CD4-positive, alpha-beta memory T cell (primary cell): ENCODE measurements at regions not wholly inside any gene's neighbourhood (a gene's known extent, or its start where the extent isn't known, plus 50 kb on each side); places are given as distances from the start of the nearest gene placed in this dataset.

Experiments used
- CTCF ChIA-PET: fragments of 350-600 bp; sonication (Branson Sonifier 250); formaldehyde crosslinking; loops from one replicate; lab custom pipeline; 2021; ENCODE audit warnings: inconsistent platforms; ENCODE audit not compliant: partially characterized antibody; lab: Charles Lee
- POLR2A ChIA-PET: fragments of 350-600 bp; sonication (Branson Sonifier 250); formaldehyde crosslinking; loops from one replicate; lab custom pipeline; 2021; ENCODE audit not compliant: partially characterized antibody; lab: Charles Lee
- DNase-seq, 5 donors: peaks; one replicate each; pipeline versions ENCODE4 v3.0.0 to v3.0.0-alpha.2; 2020 to 2022; ENCODE audit warnings: mixed read lengths in 1 of 5
- H3K27ac ChIP-seq: one replicate; pipeline ENCODE4 v1.7.0; 2013; ENCODE audit warnings: low read depth, low read length
- H3K27me3 ChIP-seq: 2 replicates; pipeline ENCODE4 v1.7.0; 2013; ENCODE audit warnings: mild to moderate bottlenecking, low read length, moderate library complexity; ENCODE audit not compliant: insufficient read depth
- H3K36me3 ChIP-seq: 2 replicates; pipeline ENCODE4 v1.7.0; 2013; ENCODE audit warnings: mild to moderate bottlenecking, low read length, moderate library complexity; ENCODE audit not compliant: insufficient read depth
- H3K4me1 ChIP-seq: 2 replicates; pipeline ENCODE4 v1.7.0; 2013; ENCODE audit warnings: mild to moderate bottlenecking, low read length, moderate library complexity; ENCODE audit not compliant: insufficient read depth
- H3K4me3 ChIP-seq, 2 donors: one replicate each; pipeline ENCODE4 v1.7.0; 2013; ENCODE audit warnings: low read length in 2 of 2, mild to moderate bottlenecking in 1 of 2
- H3K9me3 ChIP-seq, 2 donors: one replicate each; pipeline ENCODE4 v1.7.0; 2013; ENCODE audit warnings: low read length in 2 of 2, control low read depth in 1 of 2; ENCODE audit not compliant: control insufficient read depth in 1 of 2
- H3K27ac Mint-ChIP-seq, 7 donors: one replicate each; pipeline ENCODE4 v1.8.0; 2020 to 2021; ENCODE audit warnings: mixed read lengths in 7 of 7, mild to moderate bottlenecking in 6 of 7, inconsistent platforms in 3 of 7, moderate library complexity in 3 of 7
- H3K27me3 Mint-ChIP-seq, 2 donors: one replicate each; pipeline ENCODE4 v1.8.0; 2020 to 2021; ENCODE audit warnings: mixed read lengths in 2 of 2
- H3K36me3 Mint-ChIP-seq, 2 donors: one replicate each; pipeline ENCODE4 v1.8.0; 2020 to 2021; ENCODE audit warnings: mixed read lengths in 2 of 2, inconsistent platforms in 1 of 2, mild to moderate bottlenecking in 1 of 2
- H3K4me1 Mint-ChIP-seq, 4 donors: one replicate each; pipeline ENCODE4 v1.8.0; 2020 to 2021; ENCODE audit warnings: mixed read lengths in 4 of 4, mild to moderate bottlenecking in 1 of 4
- H3K4me3 Mint-ChIP-seq, 8 donors: one replicate each; pipeline ENCODE4 v1.8.0; 2020 to 2021; ENCODE audit warnings: mixed read lengths in 8 of 8, mild to moderate bottlenecking in 7 of 8, moderate library complexity in 6 of 8, inconsistent platforms in 3 of 8
- H3K9me3 Mint-ChIP-seq, 8 donors: one replicate each; pipeline ENCODE4 v1.8.0; 2020 to 2021; ENCODE audit warnings: mixed read lengths in 8 of 8, mild to moderate bottlenecking in 5 of 8, inconsistent platforms in 3 of 8, moderate library complexity in 1 of 8
- intact Hi-C: fragments of 100-400 bp; cut with micrococcal nuclease; formaldehyde crosslinking; loops from one replicate; pipeline ENCODE4 v1.15.1; 2023

- Histone ChIP-seq H3K27me3 (no peaks in the 10 kb centered on the region), H3K36me3 (no peaks in the 10 kb centered on the region), H3K4me3 (no peak overlapping the region), H3K4me1 (no peaks in the 10 kb centered on the region), H3K27ac (no peak overlapping the region), H3K9me3 (no peaks in the 10 kb centered on the region)
- Mint-ChIP-seq H3K4me1 (peaks cover 0 to 2% (median 0%) of the 10 kb centered on the region in 4 donors), H3K4me3 (no peak overlapping the region), H3K36me3 (no peaks in the 10 kb centered on the region), H3K27ac (no peak overlapping the region), H3K9me3 (peaks cover 0 to 18% (median 12%) of the 10 kb centered on the region in 8 donors), H3K27me3 (no peaks in the 10 kb centered on the region)
- no peak for DNase-seq
- intact Hi-C loops, result no loop called here
- CTCF ChIA-PET, result no interaction called here
- POLR2A ChIA-PET, result no interaction called here
Measured at GRCh38 chr3:76582098-76582497, 457.8 kb upstream of the ROBO2 start.

DNA sequence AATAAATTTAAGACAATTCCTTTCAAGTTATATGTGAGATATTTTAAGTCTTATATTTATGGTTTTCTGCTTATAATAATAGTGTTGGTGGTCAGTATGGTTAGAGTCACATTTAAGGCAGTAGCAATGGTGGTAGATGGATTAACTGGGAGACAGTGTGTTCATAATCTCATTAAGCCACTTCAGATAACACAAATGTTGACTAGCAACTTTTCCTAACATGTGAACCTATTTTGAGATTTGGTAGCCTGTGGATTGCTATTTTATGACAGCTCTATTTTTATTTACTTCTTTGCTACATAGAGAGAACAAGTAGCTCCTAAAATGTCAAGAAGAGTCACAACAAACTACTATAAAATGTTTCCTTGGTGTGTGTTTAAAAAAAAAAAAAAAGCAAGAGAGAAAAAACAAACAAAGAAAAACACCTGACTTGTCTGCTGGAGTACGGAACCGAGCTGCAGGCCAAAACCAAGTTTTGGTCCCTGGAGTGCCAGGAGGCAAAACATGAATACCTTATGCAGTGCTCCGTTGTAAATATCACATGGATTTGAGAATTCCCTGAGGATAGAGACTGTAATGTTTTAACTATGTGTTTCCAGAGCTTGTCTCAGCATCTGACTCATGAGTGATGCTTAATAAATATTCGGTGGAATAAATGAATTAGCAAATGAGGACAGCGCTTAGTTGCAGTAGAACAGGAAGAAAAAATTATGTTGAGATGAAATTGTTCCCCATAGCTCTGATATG is 457.1 kb upstream of the ROBO2 start:
- H3K27ac Mint-ChIP-seq, result no peak overlapping the region
- intact Hi-C loops, result no loop called here
- peaks cover 0 to 2% (median 0%) of the 10 kb centered on the region in 4 donors for H3K4me1 Mint-ChIP-seq
- CTCF ChIA-PET, result no interaction called here
- H3K4me3 Mint-ChIP-seq, result no peak overlapping the region
- Histone ChIP-seq H3K27me3 (no peaks in the 10 kb centered on the region), H3K36me3 (no peaks in the 10 kb centered on the region), H3K27ac (no peak overlapping the region), H3K4me1 (no peaks in the 10 kb centered on the region), H3K9me3 (no peaks in the 10 kb centered on the region), H3K4me3 (no peak overlapping the region)
- DNase-seq, result no peak
- POLR2A ChIA-PET, result no interaction called here
- H3K36me3 Mint-ChIP-seq, result no peaks in the 10 kb centered on the region
- H3K9me3 Mint-ChIP-seq, result peaks cover 0 to 20% (median 13%) of the 10 kb centered on the region in 8 donors
- H3K27me3 Mint-ChIP-seq, result no peaks in the 10 kb centered on the region

DNA sequence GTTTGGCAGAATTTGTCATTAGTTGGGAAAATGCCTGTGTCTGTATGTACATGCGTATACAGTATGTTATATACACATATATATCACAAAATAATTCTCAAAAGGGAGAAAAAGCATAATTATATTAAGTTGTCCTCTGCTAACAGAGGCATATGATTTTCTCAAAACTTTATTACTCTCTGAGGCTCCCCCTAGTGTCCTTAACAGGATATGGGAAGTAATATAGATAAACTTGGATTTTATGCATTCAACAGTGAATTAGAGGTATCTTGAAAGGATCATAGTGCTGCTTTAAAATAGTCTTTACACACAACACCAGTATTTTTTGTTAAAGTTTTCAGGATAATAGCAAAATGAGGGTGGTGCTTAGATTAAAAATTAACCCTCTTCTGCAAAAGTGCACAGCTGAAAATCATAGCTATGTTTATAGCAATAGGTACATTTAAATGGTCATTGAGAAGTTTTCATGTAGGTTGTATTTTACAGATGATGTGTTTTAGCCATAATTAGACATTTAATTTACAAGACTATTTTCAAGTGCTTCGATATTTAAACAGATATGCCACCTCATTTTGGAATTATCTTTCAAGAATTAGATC is 454.0 kb upstream of the ROBO2 start:
- no peak overlapping the region for H3K27ac Mint-ChIP-seq

GRCh38 chr3:76586471-76586870 is 453.4 kb upstream of the ROBO2 start:
- POLR2A ChIA-PET, result no interaction called here
- Mint-ChIP-seq H3K27me3 (no peaks in the 10 kb centered on the region), H3K4me3 (no peak overlapping the region), H3K36me3 (no peaks in the 10 kb centered on the region), H3K27ac (no peak overlapping the region), H3K4me1 (peaks cover 0 to 2% (median 0%) of the 10 kb centered on the region in 4 donors), H3K9me3 (peaks cover 0 to 18% (median 6%) of the 10 kb centered on the region in 8 donors)
- intact Hi-C loops, result no loop called here
- CTCF ChIA-PET, result no interaction called here
- no peaks in the 10 kb centered on the region for H3K27me3 ChIP-seq
- no peaks in the 10 kb centered on the region for H3K4me1 ChIP-seq
- H3K4me3 ChIP-seq, result no peak overlapping the region
- H3K27ac ChIP-seq, result no peak overlapping the region
- DNase-seq, result no peak
- no peaks in the 10 kb centered on the region for H3K36me3 ChIP-seq
- no peaks in the 10 kb centered on the region for H3K9me3 ChIP-seq

More for the DNA sequence above, 454.0 kb upstream of the ROBO2 start:
- Mint-ChIP-seq H3K4me3 (no peak overlapping the region), H3K9me3 (peaks cover 0 to 15% (median 7%) of the 10 kb centered on the region in 8 donors), H3K4me1 (peaks cover 0 to 2% (median 0%) of the 10 kb centered on the region in 4 donors), H3K36me3 (no peaks in the 10 kb centered on the region), H3K27me3 (no peaks in the 10 kb centered on the region)
- Histone ChIP-seq H3K36me3 (no peaks in the 10 kb centered on the region), H3K27me3 (no peaks in the 10 kb centered on the region), H3K4me1 (no peaks in the 10 kb centered on the region), H3K4me3 (no peak overlapping the region), H3K27ac (no peak overlapping the region), H3K9me3 (no peaks in the 10 kb centered on the region)
- DNase-seq, result no peak
- POLR2A ChIA-PET, result no interaction called here
- intact Hi-C loops, result no loop called here
- CTCF ChIA-PET, result no interaction called here

DNA sequence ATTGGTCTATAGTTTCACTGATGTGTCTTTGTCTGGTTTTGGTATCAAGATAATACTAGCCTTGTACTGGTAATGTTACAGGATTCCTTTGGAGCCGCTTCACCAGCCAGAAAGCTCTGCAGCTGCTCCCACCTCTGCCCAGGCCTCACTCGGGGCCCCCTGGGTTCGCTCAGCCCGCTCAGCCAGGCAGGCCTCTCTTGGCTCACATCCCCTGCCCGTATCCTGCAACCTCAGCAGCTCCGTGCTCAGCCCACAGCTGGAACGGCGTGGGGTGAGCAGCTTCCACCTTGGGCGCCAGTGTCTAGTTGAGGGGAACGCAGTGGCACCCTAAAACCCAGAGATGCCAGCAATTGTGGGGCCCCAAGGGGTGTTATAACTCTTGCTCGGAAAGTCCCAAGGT is 429.7 kb upstream of the ROBO2 start:
- no peaks in the 10 kb centered on the region for H3K9me3 ChIP-seq
- Mint-ChIP-seq H3K9me3 (peaks cover 0 to 23% (median 7%) of the 10 kb centered on the region in 8 donors), H3K27me3 (no peaks in the 10 kb centered on the region), H3K4me3 (no peak overlapping the region), H3K27ac (no peak overlapping the region), H3K36me3 (no peaks in the 10 kb centered on the region), H3K4me1 (no peaks in the 10 kb centered on the region)
- no peak for DNase-seq
- ChIA-PET POLR2A (no interaction called here), CTCF (no interaction called here)
- H3K27ac ChIP-seq, result no peak overlapping the region
- intact Hi-C loops, result no loop called here
- H3K36me3 ChIP-seq, result no peaks in the 10 kb centered on the region
- H3K4me1 ChIP-seq, result no peaks in the 10 kb centered on the region
- H3K27me3 ChIP-seq, result no peaks in the 10 kb centered on the region
- H3K4me3 ChIP-seq, result no peak overlapping the region

DNA sequence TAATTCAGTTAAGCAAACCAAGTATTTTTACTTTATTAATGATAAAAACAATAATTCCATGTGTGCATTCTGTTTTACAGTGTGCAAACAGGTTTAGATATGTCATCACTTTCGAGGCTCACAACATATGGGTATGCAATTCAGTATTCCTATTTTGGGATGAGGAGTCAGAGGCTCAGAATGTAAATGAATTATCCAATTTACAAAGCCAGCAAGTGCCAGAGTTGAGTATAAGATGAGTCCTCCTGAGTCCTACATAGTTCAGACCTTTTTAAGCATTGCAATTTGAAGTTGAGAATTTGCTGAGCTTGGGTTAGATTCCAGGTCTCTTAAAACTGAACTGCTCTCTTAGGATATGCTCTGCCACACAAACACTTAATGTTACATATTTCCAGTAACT is 424.2 kb upstream of the ROBO2 start:
- no peaks in the 10 kb centered on the region for H3K27me3 ChIP-seq
- intact Hi-C loops, result no loop called here
- no peaks in the 10 kb centered on the region for H3K36me3 ChIP-seq
- H3K27me3 Mint-ChIP-seq, result no peaks in the 10 kb centered on the region
- H3K4me3 Mint-ChIP-seq, result no peak overlapping the region
- H3K9me3 ChIP-seq, result no peaks in the 10 kb centered on the region
- DNase-seq, result no peak
- no peaks in the 10 kb centered on the region for H3K4me1 Mint-ChIP-seq
- no peak overlapping the region for H3K4me3 ChIP-seq
- ChIA-PET CTCF (no interaction called here), POLR2A (no interaction called here)
- H3K27ac Mint-ChIP-seq, result no peak overlapping the region
- no peak overlapping the region for H3K27ac ChIP-seq
- H3K36me3 Mint-ChIP-seq, result no peaks in the 10 kb centered on the region
- no peaks in the 10 kb centered on the region for H3K4me1 ChIP-seq
- peaks cover 0 to 17% (median 4%) of the 10 kb centered on the region in 8 donors for H3K9me3 Mint-ChIP-seq

DNA sequence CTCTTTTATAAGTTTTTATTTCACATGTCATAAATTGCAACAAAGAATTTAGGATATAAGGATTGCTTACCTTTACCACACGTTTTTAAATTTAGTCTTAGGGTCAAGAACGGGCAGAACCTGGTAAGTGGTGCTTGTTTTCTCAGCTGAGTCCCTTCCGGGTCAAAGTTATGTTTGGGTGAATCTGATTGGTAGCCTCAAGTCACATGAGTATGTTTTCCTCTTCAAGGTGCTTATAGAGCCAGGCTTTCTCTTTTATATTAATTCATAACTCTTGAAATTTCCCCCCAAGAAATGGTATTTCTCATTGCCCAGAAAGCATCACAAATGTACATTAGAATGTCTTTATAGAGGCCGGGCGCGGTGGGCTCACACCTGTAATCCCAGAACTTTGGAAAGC is 415.7 kb upstream of the ROBO2 start:
- no peak overlapping the region for H3K4me3 ChIP-seq
- Mint-ChIP-seq H3K4me3 (no peak overlapping the region), H3K4me1 (no peaks in the 10 kb centered on the region), H3K9me3 (peaks cover 4 to 27% (median 18%) of the 10 kb centered on the region in 8 donors), H3K36me3 (no peaks in the 10 kb centered on the region), H3K27me3 (no peaks in the 10 kb centered on the region), H3K27ac (no peak overlapping the region)
- intact Hi-C loops, result no loop called here
- H3K27ac ChIP-seq, result no peak overlapping the region
- no peaks in the 10 kb centered on the region for H3K4me1 ChIP-seq
- ChIA-PET CTCF (no interaction called here), POLR2A (no interaction called here)
- no peaks in the 10 kb centered on the region for H3K27me3 ChIP-seq
- H3K36me3 ChIP-seq, result no peaks in the 10 kb centered on the region
- H3K9me3 ChIP-seq, result no peaks in the 10 kb centered on the region
- DNase-seq, result no peak
